ENCODE measurements at regions not wholly inside any gene's neighbourhood (a gene's known extent, or its start where the extent isn't known, plus 50 kb on each side); places are given as distances from the start of the nearest gene placed in this dataset.

GRCh38 chr21:21767276-21767675 is 769.1 kb downstream of the NCAM2 start:
- H3K4me2 ChIP-seq (replicated peaks; ENCODE audit: extremely low read depth, low read length, poor library complexity, severe bottlenecking), result no peak overlapping the region
- Mint-ChIP-seq H3K27me3 (ENCODE audit: low read depth in 3 of 3) (peaks cover 0 to 2% (median 0%) of the 10 kb centered on the region in 3 donors), H3K27ac (no peak overlapping the region), H3K9me3 (peaks cover 0 to 6% (median 2%) of the 10 kb centered on the region in 7 donors), H3K4me3 (no peak overlapping the region), H3K36me3 (no peaks in the 10 kb centered on the region), H3K4me1 (no peaks in the 10 kb centered on the region)
- TF ChIP-seq CTCF (IDR thresholded peaks at IDR 0.05), result no peak
- no peaks in the 10 kb centered on the region for H3K27me3 ChIP-seq (ENCODE audit: control insufficient read depth in 2 of 2, insufficient read depth in 2 of 2, low read length in 2 of 2)
- intact Hi-C loops (cut with micrococcal nuclease), result no loop called here
- no peaks in the 10 kb centered on the region for H3K4me1 ChIP-seq (ENCODE audit: control insufficient read depth in 1 of 2, insufficient read depth in 2 of 2, low read length in 2 of 2)
- whole genome bisulfite sequencing (ENCODE audit: insufficient coverage), result no CpG with 5 or more reads among the region's 5 CpGs
- no peak overlapping the region for H3K9ac ChIP-seq (ENCODE audit: insufficient read depth, low read length, poor library complexity, severe bottlenecking)
- no peaks in the 10 kb centered on the region for H4K20me1 ChIP-seq (ENCODE audit: insufficient read depth, low read length)
- H3K79me2 ChIP-seq (ENCODE audit: insufficient read depth, low read length), result no peaks in the 10 kb centered on the region
- peaks cover 0 to 9% of the 10 kb centered on the region in 2 donors for H3K9me3 ChIP-seq (replicated peaks in 1 of 2; ENCODE audit: control insufficient read depth in 1 of 2, insufficient read depth in 1 of 2, low read length in 2 of 2)
- no peak overlapping the region for H2AFZ ChIP-seq (ENCODE audit: insufficient read depth, low read depth, low read length, poor library complexity, severe bottlenecking)
- no peak overlapping the region for H3K27ac ChIP-seq (ENCODE audit: low read depth in 1 of 2, low read length in 2 of 2)
- no peak for DNase-seq
- H3K4me3 ChIP-seq (replicated peaks in 1 of 3; ENCODE audit: low read depth in 2 of 3, low read length in 3 of 3), result no peak overlapping the region
- no peaks in the 10 kb centered on the region for H3K36me3 ChIP-seq (replicated peaks in 1 of 2; ENCODE audit: control insufficient read depth in 1 of 2, insufficient read depth in 2 of 2, low read length in 2 of 2)

- no peaks in the 10 kb centered on the region for H4K20me1 ChIP-seq (ENCODE audit: insufficient read depth, low read length)
- H3K9ac ChIP-seq (ENCODE audit: insufficient read depth, low read length, poor library complexity, severe bottlenecking), result no peak overlapping the region
- intact Hi-C loops (cut with micrococcal nuclease), result no loop called here
- H3K4me2 ChIP-seq (replicated peaks; ENCODE audit: extremely low read depth, low read length, poor library complexity, severe bottlenecking), result no peak overlapping the region
- no peak overlapping the region for H3K27ac ChIP-seq (ENCODE audit: low read depth in 1 of 2, low read length in 2 of 2)
- H3K4me3 Mint-ChIP-seq, result no peak overlapping the region
- H3K4me1 Mint-ChIP-seq, result no peaks in the 10 kb centered on the region
- no peak for DNase-seq
- no peak overlapping the region for H3K4me3 ChIP-seq (replicated peaks in 1 of 3; ENCODE audit: low read depth in 2 of 3, low read length in 3 of 3)
- H3K27me3 ChIP-seq (ENCODE audit: control insufficient read depth in 2 of 2, insufficient read depth in 2 of 2, low read length in 2 of 2), result no peaks in the 10 kb centered on the region
- peaks cover 2 to 21% (median 7%) of the 10 kb centered on the region in 7 donors for H3K9me3 Mint-ChIP-seq
- no peak for TF ChIP-seq CTCF (IDR thresholded peaks at IDR 0.05)
- H3K9me3 ChIP-seq (replicated peaks in 1 of 2; ENCODE audit: control insufficient read depth in 1 of 2, insufficient read depth in 1 of 2, low read length in 2 of 2), result peaks cover 5 to 19% of the 10 kb centered on the region in 2 donors
- no peaks in the 10 kb centered on the region for H3K36me3 ChIP-seq (replicated peaks in 1 of 2; ENCODE audit: control insufficient read depth in 1 of 2, insufficient read depth in 2 of 2, low read length in 2 of 2)
- H3K36me3 Mint-ChIP-seq, result no peaks in the 10 kb centered on the region
- H3K79me2 ChIP-seq (ENCODE audit: insufficient read depth, low read length), result no peaks in the 10 kb centered on the region
- H3K27ac Mint-ChIP-seq, result no peak overlapping the region
- H2AFZ ChIP-seq (ENCODE audit: insufficient read depth, low read depth, low read length, poor library complexity, severe bottlenecking), result no peak overlapping the region
- H3K4me1 ChIP-seq (ENCODE audit: control insufficient read depth in 1 of 2, insufficient read depth in 2 of 2, low read length in 2 of 2), result no peaks in the 10 kb centered on the region
- no peaks in the 10 kb centered on the region for H3K27me3 Mint-ChIP-seq (ENCODE audit: low read depth in 3 of 3)
Measured at GRCh38 chr21:21788591-21788990, 790.4 kb downstream of the NCAM2 start.
